H9 (cell line): ENCODE measurements at regions not wholly inside any gene's neighbourhood (a gene's known extent, or its start where the extent isn't known, plus 50 kb on each side); places are given as distances from the start of the nearest gene placed in this dataset.

Source experiments
- DNase-seq: peaks from one replicate; pipeline ENCODE4 v3.0.0-alpha.2; 2017
- H2AFZ ChIP-seq: one replicate; pipeline ENCODE4 v1.6.1; 2013; ENCODE audit warnings: mild to moderate bottlenecking, low read length, control low read depth, moderate library complexity
- H2AK5ac ChIP-seq: 2 replicates; pipeline ENCODE4 v1.6.1; 2013; ENCODE audit warnings: low read length, control low read depth, mixed read lengths; ENCODE audit not compliant: insufficient read length
- H2BK120ac ChIP-seq: one replicate; pipeline ENCODE4 v1.6.1; 2013; ENCODE audit warnings: low read depth, mild to moderate bottlenecking, low read length, control low read depth, inconsistent platforms; ENCODE audit not compliant: poor library complexity, severe bottlenecking
- H2BK12ac ChIP-seq: 2 replicates; pipeline ENCODE4 v1.6.1; 2013; ENCODE audit warnings: low read length, control low read depth, mixed read lengths, low read depth; ENCODE audit not compliant: insufficient read length
- H2BK15ac ChIP-seq: 2 replicates; pipeline ENCODE4 v1.6.1; 2013; ENCODE audit warnings: low read depth, low read length, control low read depth
- H2BK20ac ChIP-seq: one replicate; pipeline ENCODE4 v1.6.1; 2013; ENCODE audit warnings: low read depth, mild to moderate bottlenecking, low read length, control low read depth, inconsistent platforms; ENCODE audit not compliant: poor library complexity, severe bottlenecking
- H2BK5ac ChIP-seq: 2 replicates; pipeline ENCODE4 v1.6.1; 2013; ENCODE audit warnings: low read length, control low read depth, mixed read lengths; ENCODE audit not compliant: insufficient read length
- H3K14ac ChIP-seq: 2 replicates; pipeline ENCODE4 v1.6.1; 2013; ENCODE audit warnings: low read length, control low read depth; ENCODE audit not compliant: insufficient read depth
- H3K18ac ChIP-seq: 2 replicates; pipeline ENCODE4 v1.6.1; 2013; ENCODE audit warnings: low read depth, mild to moderate bottlenecking, mixed read lengths, low read length, control low read depth; ENCODE audit not compliant: insufficient read length
- H3K23ac ChIP-seq: 2 replicates; pipeline ENCODE4 v1.6.1; 2013; ENCODE audit warnings: low read length, control low read depth, mixed read lengths, low read depth; ENCODE audit not compliant: insufficient read length
- H3K23me2 ChIP-seq: 2 replicates; pipeline ENCODE4 v1.6.1; 2013; ENCODE audit warnings: low read depth, mild to moderate bottlenecking, mixed read lengths, low read length, control low read depth; ENCODE audit not compliant: insufficient read length, poor library complexity, severe bottlenecking
- H3K27ac ChIP-seq: 2 replicates; pipeline ENCODE4 v1.5.1; 2013; ENCODE audit warnings: low read length, control low read depth, mixed read lengths, low read depth; ENCODE audit not compliant: insufficient read length
- H3K27me3 ChIP-seq: 2 replicates; pipeline ENCODE4 v1.6.1; 2013; ENCODE audit warnings: low read length, control low read depth, inconsistent platforms; ENCODE audit not compliant: insufficient read depth
- H3K4ac ChIP-seq: 2 replicates; pipeline ENCODE4 v1.6.1; 2013; ENCODE audit warnings: low read depth, mild to moderate bottlenecking, control low read depth, inconsistent platforms, low read length, moderate library complexity
- H3K4me1 ChIP-seq: 2 replicates; pipeline ENCODE4 v1.6.1; 2013; ENCODE audit warnings: low read length, control low read depth, inconsistent platforms; ENCODE audit not compliant: insufficient read depth
- H3K4me2 ChIP-seq: 2 replicates; pipeline ENCODE4 v1.6.1; 2013; ENCODE audit warnings: low read length, control low read depth, mixed read lengths; ENCODE audit not compliant: insufficient read length, insufficient read depth
- H3K56ac ChIP-seq: 2 replicates; pipeline ENCODE4 v1.6.1; 2013; ENCODE audit warnings: low read depth, mild to moderate bottlenecking, mixed read lengths, low read length, control low read depth; ENCODE audit not compliant: insufficient read length
- H3K79me1 ChIP-seq: 2 replicates; pipeline ENCODE4 v1.6.1; 2013; ENCODE audit warnings: low read depth, mild to moderate bottlenecking, moderate library complexity, low read length, control low read depth, inconsistent platforms; ENCODE audit not compliant: insufficient read depth, poor library complexity, severe bottlenecking
- H3K79me2 ChIP-seq: 2 replicates; pipeline ENCODE4 v1.6.1; 2013; ENCODE audit warnings: low read length, control low read depth, inconsistent platforms; ENCODE audit not compliant: insufficient read depth
- H3K9ac ChIP-seq: 2 replicates; pipeline ENCODE4 v1.6.1; 2013; ENCODE audit warnings: low read length, control low read depth, mixed read lengths; ENCODE audit not compliant: insufficient read length; ENCODE audit errors: extremely low read depth
- H3K9me3 ChIP-seq: one replicate; pipeline ENCODE4 v1.6.1; 2013; ENCODE audit warnings: low read depth, low read length, inconsistent platforms; ENCODE audit not compliant: control insufficient read depth
- H3T11ph ChIP-seq: one replicate; pipeline ENCODE4 v1.6.1; 2013; ENCODE audit warnings: mild to moderate bottlenecking, low read length, control low read depth, inconsistent platforms
- H4K20me1 ChIP-seq: one replicate; pipeline ENCODE4 v1.6.1; 2013; ENCODE audit not compliant: control insufficient read depth, insufficient read length, insufficient read depth
- H4K5ac ChIP-seq: 2 replicates; pipeline ENCODE4 v1.6.1; 2013; ENCODE audit warnings: low read depth, mild to moderate bottlenecking, mixed read lengths, low read length, control low read depth; ENCODE audit not compliant: insufficient read length
- H4K8ac ChIP-seq: replicated peaks from 2 replicates; pipeline ENCODE4 v1.6.1; 2013; ENCODE audit warnings: low read length, control low read depth, mixed read lengths, low read depth; ENCODE audit not compliant: insufficient read length
- H4K91ac ChIP-seq: 2 replicates; pipeline ENCODE4 v1.6.1; 2013; ENCODE audit warnings: low read depth, mild to moderate bottlenecking, moderate library complexity, mixed read lengths, low read length, control low read depth; ENCODE audit not compliant: insufficient read length
- H3K27ac Mint-ChIP-seq, 3 experiments: 2 replicates in 2 of 3; 3 replicates in 1 of 3; pipeline ENCODE4 v1.8.0; 2020 to 2021; ENCODE audit warnings: mixed read lengths in 3 of 3, mild to moderate bottlenecking in 1 of 3, moderate library complexity in 1 of 3
- H3K27me3 Mint-ChIP-seq: 2 replicates; pipeline ENCODE4 v1.8.0; 2021; ENCODE audit warnings: low read depth, mild to moderate bottlenecking, moderate library complexity, mixed read lengths
- H3K36me3 Mint-ChIP-seq, 3 experiments: 2 replicates in 2 of 3; 3 replicates in 1 of 3; pipeline ENCODE4 v1.8.0; 2020 to 2021; ENCODE audit warnings: low read depth in 3 of 3, mixed read lengths in 3 of 3; ENCODE audit not compliant: insufficient read depth in 1 of 3
- H3K4me1 Mint-ChIP-seq, 2 experiments: 2 replicates each; pipeline ENCODE4 v1.8.0; 2020; ENCODE audit warnings: mixed read lengths in 2 of 2
- H3K4me3 Mint-ChIP-seq, 2 experiments: 2 replicates in 1 of 2; 3 replicates in 1 of 2; pipeline ENCODE4 v1.8.0; 2020 to 2021; ENCODE audit warnings: mild to moderate bottlenecking in 2 of 2, mixed read lengths in 2 of 2, moderate library complexity in 1 of 2
- H3K9me3 Mint-ChIP-seq, 2 experiments: 2 replicates in 1 of 2; 3 replicates in 1 of 2; pipeline ENCODE4 v1.8.0; 2020; ENCODE audit warnings: mild to moderate bottlenecking in 2 of 2, mixed read lengths in 2 of 2, moderate library complexity in 1 of 2
- CTCF ChIP-seq: fragments of 200-600 bp; sonication (generic); conservative IDR thresholded peaks from 3 replicates; pipeline ENCODE4 v1.8.0; 2021; ENCODE audit warnings: antibody characterized with exemption, mild to moderate bottlenecking
- WGBS: extraction: QIAGEN DNeasy Blood & Tissue Kit; methylation state at CpG from one replicate; pipeline ENCODE4 v1.1.7; 2013; ENCODE audit warnings: missing lambda C conversion rate, low lambda C conversion rate, mixed read lengths; ENCODE audit not compliant: insufficient read length; ENCODE audit errors: extremely low coverage; 5-methylcytosine and 5-hydroxymethylcytosine counted together

- Histone ChIP-seq H3K4me1 (peaks cover 5% of the 10 kb centered on the region; the same call in 1 of the 2 replicates), H3K23me2 (peaks cover 15% of the 10 kb centered on the region), H3K56ac (no peak overlapping the region), H3K14ac (peak overlapping the region; percentile 95), H2AK5ac (no peak overlapping the region), H4K5ac (no peak overlapping the region), H2BK5ac (peak overlapping the region; percentile 58), H3K4me2 (peak overlapping the region; percentile 86), H3K79me1 (no peaks in the 10 kb centered on the region), H2BK20ac (no peak overlapping the region), H3T11ph (no peak overlapping the region), H2BK12ac (no peak overlapping the region), H3K9ac (peak overlapping the region; percentile 93), H2BK120ac (no peak overlapping the region), H4K91ac (no peak overlapping the region), H3K9me3 (no peaks in the 10 kb centered on the region), H3K4ac (no peak overlapping the region), H3K23ac (no peak overlapping the region), H3K79me2 (peaks cover 6% of the 10 kb centered on the region; the same call in 1 of the 2 replicates), H4K8ac (no peak overlapping the region), H3K27ac (peak overlapping the region; percentile 57), H3K27me3 (no peaks in the 10 kb centered on the region), H4K20me1 (no peaks in the 10 kb centered on the region), H2AFZ (peak overlapping the region; percentile 18), H2BK15ac (no peak overlapping the region), H3K18ac (peak overlapping the region; percentile 95)
- Mint-ChIP-seq H3K36me3 (peaks cover 0 to 5% (median 0%) of the 10 kb centered on the region in 3 experiments; a peak in 2 of 7 replicates), H3K27me3 (no peaks in the 10 kb centered on the region; the same call in 1 of the 2 replicates), H3K4me1 (peaks cover 34 to 35% of the 10 kb centered on the region in 2 experiments), H3K27ac (peak overlapping the region; percentile 50 to 91 (median 90)), H3K4me3 (peak overlapping the region; percentile 83 to 86), H3K9me3 (no peaks in the 10 kb centered on the region; a peak in 1 of 5 replicates)
- no peak for TF ChIP-seq CTCF
- no CpG with 5 or more reads among the region's 20 CpGs for WGBS
- DNase-seq = no peak
Measured at GRCh38 chr1:65068202-65069010, 79.6 kb upstream of the AK4 start.
